ENCODE measurements at regions not wholly inside any gene's neighbourhood (a gene's known extent, or its start where the extent isn't known, plus 50 kb on each side); places are given as distances from the start of the nearest gene placed in this dataset.

- Histone ChIP-seq H3K27ac (no peak overlapping the region), H3K36me3 (no peaks in the 10 kb centered on the region), H3K4me1 (no peaks in the 10 kb centered on the region), H3K4me3 (no peak overlapping the region), H3K9me3 (no peaks in the 10 kb centered on the region), H3K9ac (ENCODE audit: low read depth in 2 of 2, low read length in 2 of 2) (no peak overlapping the region), H3K27me3 (no peaks in the 10 kb centered on the region)
- no peak for DNase-seq
- TF ChIP-seq CTCF (IDR thresholded peaks at IDR 0.05): no peak
- intact Hi-C loops (cut with DNase I): no loop called here
Observed at GRCh38 chr5:74052441-74053221, 426.6 kb downstream of the ARHGEF28 start.

GRCh38 chr5:74051076-74051475 is 425.1 kb downstream of the ARHGEF28 start:
- Histone ChIP-seq H3K36me3 (no peaks in the 10 kb centered on the region), H3K27ac (no peak overlapping the region), H3K9me3 (no peaks in the 10 kb centered on the region), H3K4me3 (no peak overlapping the region), H3K4me1 (no peaks in the 10 kb centered on the region), H3K9ac (ENCODE audit: low read depth in 2 of 2, low read length in 2 of 2) (no peak overlapping the region), H3K27me3 (no peaks in the 10 kb centered on the region)
- intact Hi-C loops (cut with DNase I): no loop called here
- no peak for TF ChIP-seq CTCF (IDR thresholded peaks at IDR 0.05)
- DNase-seq: no peak

GRCh38 chr5:74044936-74045335 is 418.9 kb downstream of the ARHGEF28 start:
- intact Hi-C loops (cut with DNase I): no loop called here
- no peaks in the 10 kb centered on the region for H3K27me3 ChIP-seq
- H3K9ac ChIP-seq (ENCODE audit: low read depth in 2 of 2, low read length in 2 of 2): no peak overlapping the region
- H3K4me1 ChIP-seq: no peaks in the 10 kb centered on the region
- no peak for DNase-seq
- no peak overlapping the region for H3K27ac ChIP-seq
- H3K4me3 ChIP-seq: no peak overlapping the region
- no peaks in the 10 kb centered on the region for H3K9me3 ChIP-seq
- H3K36me3 ChIP-seq: no peaks in the 10 kb centered on the region
- TF ChIP-seq CTCF (IDR thresholded peaks at IDR 0.05): no peak

GRCh38 chr5:74042959-74043358 is 417.0 kb downstream of the ARHGEF28 start:
- no peak overlapping the region for H3K4me3 ChIP-seq
- H3K27ac ChIP-seq: no peak overlapping the region
- intact Hi-C loops (cut with DNase I): no loop called here
- TF ChIP-seq CTCF (IDR thresholded peaks at IDR 0.05): no peak
- DNase-seq: no peak
- no peaks in the 10 kb centered on the region for H3K4me1 ChIP-seq
- H3K9ac ChIP-seq (ENCODE audit: low read depth in 2 of 2, low read length in 2 of 2): no peak overlapping the region
- no peaks in the 10 kb centered on the region for H3K36me3 ChIP-seq
- H3K9me3 ChIP-seq: no peaks in the 10 kb centered on the region
- H3K27me3 ChIP-seq: no peaks in the 10 kb centered on the region

GRCh38 chr5:74042559-74042958 is 416.6 kb downstream of the ARHGEF28 start:
- Histone ChIP-seq H3K4me3 (no peak overlapping the region), H3K27me3 (no peaks in the 10 kb centered on the region), H3K9me3 (no peaks in the 10 kb centered on the region), H3K36me3 (no peaks in the 10 kb centered on the region), H3K9ac (ENCODE audit: low read depth in 2 of 2, low read length in 2 of 2) (no peak overlapping the region), H3K4me1 (no peaks in the 10 kb centered on the region), H3K27ac (no peak overlapping the region)
- TF ChIP-seq CTCF (IDR thresholded peaks at IDR 0.05): no peak
- intact Hi-C loops (cut with DNase I): no loop called here
- DNase-seq: no peak

All from colonic mucosa (tissue), 4 donors.